ENCODE measurements at regions not wholly inside any gene's neighbourhood (a gene's known extent, or its start where the extent isn't known, plus 50 kb on each side); places are given as distances from the start of the nearest gene placed in this dataset.
"Not testable (repeated sequence)": the region's sequence is repeated elsewhere in the genome, so short reads cannot be mapped to it uniquely, and the experiment has no call there.

GRCh38 chr17:65305778-65306177, 168.6 kb downstream of the RGS9 start:
- no peak for DNase-seq (ENCODE audit: low read depth)

- DNase-seq (ENCODE audit: low read depth): no peak
These were observed 167.9 kb downstream of the RGS9 start for GRCh38 chr17:65305116-65305515.

GRCh38 chr17:65301882-65302281, 164.7 kb downstream of the RGS9 start:
- not testable (repeated sequence) for DNase-seq (ENCODE audit: low read depth)

- no peak for DNase-seq (ENCODE audit: low read depth)
These were observed 164.0 kb downstream of the RGS9 start for GRCh38 chr17:65301184-65301583.

GRCh38 chr17:65297916-65298315, 160.7 kb downstream of the RGS9 start:
- DNase-seq (ENCODE audit: low read depth): no peak

GRCh38 chr17:65297384-65297783, 160.2 kb downstream of the RGS9 start:
- DNase-seq (ENCODE audit: low read depth): peak; percentile 80

GRCh38 chr17:65294181-65294719, 157.1 kb downstream of the RGS9 start:
- peak; percentile 72 for DNase-seq (ENCODE audit: low read depth)

- DNase-seq (ENCODE audit: low read depth): no peak
These were observed 156.5 kb downstream of the RGS9 start for GRCh38 chr17:65293584-65294180.

GRCh38 chr17:65292430-65292829, 155.3 kb downstream of the RGS9 start:
- DNase-seq (ENCODE audit: low read depth): no peak

GRCh38 chr17:65291301-65291700, 154.1 kb downstream of the RGS9 start:
- not testable (repeated sequence) for DNase-seq (ENCODE audit: low read depth)

GRCh38 chr17:65290616-65291015, 153.4 kb downstream of the RGS9 start:
- DNase-seq (ENCODE audit: low read depth): no peak

GRCh38 chr17:65290056-65290455, 152.9 kb downstream of the RGS9 start:
- no peak for DNase-seq (ENCODE audit: low read depth)

GRCh38 chr17:65287040-65287439, 149.9 kb downstream of the RGS9 start:
- DNase-seq (ENCODE audit: low read depth): peak; percentile 34

- DNase-seq (ENCODE audit: low read depth): peak; percentile 30
These were observed 146.5 kb downstream of the RGS9 start for GRCh38 chr17:65283704-65284103.

- DNase-seq (ENCODE audit: low read depth): no peak
These were observed 142.3 kb downstream of the RGS9 start for GRCh38 chr17:65279456-65279855.

- DNase-seq (ENCODE audit: low read depth): no peak
These were observed 141.6 kb downstream of the RGS9 start for GRCh38 chr17:65278820-65279184.

GRCh38 chr17:65278050-65278819, 141.1 kb downstream of the RGS9 start:
- DNase-seq (ENCODE audit: low read depth): peak; percentile 69

- peak; percentile 36 for DNase-seq (ENCODE audit: low read depth)
These were observed 140.4 kb downstream of the RGS9 start for GRCh38 chr17:65277576-65277975.
